Activated naive CD4-positive, alpha-beta T cell treated with anti-CD3 and anti-CD28 coated beads for 36 hours (primary cell): ENCODE measurements at regions not wholly inside any gene's neighbourhood (a gene's known extent, or its start where the extent isn't known, plus 50 kb on each side); places are given as distances from the start of the nearest gene placed in this dataset.

Experiments used
- CTCF ChIA-PET: fragments of 350-600 bp; sonication (Branson Sonifier 250); formaldehyde crosslinking; loops from one replicate; lab custom pipeline; 2021; ENCODE audit warnings: antibody characterized with exemption; lab: Charles Lee
- DNase-seq: peaks from one replicate; pipeline ENCODE4 v3.0.0-alpha.2; 2020
- H3K27ac Mint-ChIP-seq: one replicate; pipeline ENCODE4 v1.8.0; 2021; ENCODE audit warnings: mild to moderate bottlenecking, mixed read lengths
- H3K27me3 Mint-ChIP-seq: one replicate; pipeline ENCODE4 v1.8.0; 2021; ENCODE audit warnings: low read depth, mixed read lengths
- H3K36me3 Mint-ChIP-seq: one replicate; pipeline ENCODE4 v1.8.0; 2021; ENCODE audit warnings: low read depth, mixed read lengths
- H3K4me1 Mint-ChIP-seq: one replicate; pipeline ENCODE4 v1.8.0; 2021; ENCODE audit warnings: low read depth, mixed read lengths
- H3K4me3 Mint-ChIP-seq: one replicate; pipeline ENCODE4 v1.8.0; 2021; ENCODE audit warnings: mild to moderate bottlenecking, moderate library complexity, mixed read lengths
- H3K9me3 Mint-ChIP-seq: one replicate; pipeline ENCODE4 v1.8.0; 2021; ENCODE audit warnings: mixed read lengths
- intact Hi-C: fragments of 100-400 bp; cut with micrococcal nuclease; formaldehyde crosslinking; loops from one replicate; pipeline ENCODE4 v1.15.1; 2023

DNA sequence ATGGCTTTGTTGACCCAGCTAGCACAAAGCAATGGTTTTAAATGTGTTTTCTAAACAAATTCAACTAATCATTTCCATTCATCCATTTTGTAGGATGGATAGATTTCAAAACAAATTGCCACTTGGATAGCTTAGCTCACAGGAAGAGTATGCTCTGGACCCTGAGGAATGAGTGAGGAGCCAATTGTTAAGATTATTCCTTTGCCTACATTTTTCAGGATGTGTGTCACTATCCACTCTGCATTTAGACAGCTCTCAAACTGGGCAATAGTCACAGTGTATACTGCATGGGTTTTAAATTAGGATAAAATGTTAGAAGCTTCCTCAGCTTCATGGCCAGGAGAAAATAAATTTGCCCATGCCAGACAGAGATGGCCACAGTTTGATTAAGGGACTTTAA, 605.6 kb upstream of the TEX47 start:
- DNase-seq, result no peak
- H3K9me3 Mint-ChIP-seq, result no peaks in the 10 kb centered on the region
- CTCF ChIA-PET, result no interaction called here
- intact Hi-C loops, result no loop called here
- no peak overlapping the region for H3K27ac Mint-ChIP-seq
- no peak overlapping the region for H3K4me3 Mint-ChIP-seq
- H3K36me3 Mint-ChIP-seq, result no peaks in the 10 kb centered on the region
- H3K4me1 Mint-ChIP-seq, result peaks cover 3% of the 10 kb centered on the region
- H3K27me3 Mint-ChIP-seq, result no peaks in the 10 kb centered on the region

DNA sequence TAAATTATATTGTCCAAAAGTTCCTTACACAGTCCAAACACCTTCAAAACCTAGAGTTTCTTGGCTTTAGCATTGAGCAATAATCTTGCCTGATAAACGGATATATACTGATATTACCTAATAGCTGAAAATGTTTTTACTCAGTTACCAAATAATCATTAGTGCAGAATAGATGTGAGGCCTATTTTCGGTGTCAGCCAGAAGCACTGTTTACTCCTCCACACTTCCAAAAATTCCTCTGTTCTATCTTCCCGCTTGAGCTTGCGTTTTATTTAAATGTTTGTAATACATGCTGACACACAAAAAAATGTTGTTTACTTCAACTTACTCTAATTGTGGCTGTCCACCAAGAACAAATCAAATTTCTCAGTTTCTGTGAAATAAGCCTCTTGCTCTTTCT, 606.2 kb upstream of the TEX47 start:
- intact Hi-C loops, result no loop called here
- H3K36me3 Mint-ChIP-seq, result no peaks in the 10 kb centered on the region
- H3K27ac Mint-ChIP-seq, result no peak overlapping the region
- CTCF ChIA-PET, result no interaction called here
- no peak for DNase-seq
- H3K4me1 Mint-ChIP-seq, result peaks cover 3% of the 10 kb centered on the region
- no peaks in the 10 kb centered on the region for H3K9me3 Mint-ChIP-seq
- no peak overlapping the region for H3K4me3 Mint-ChIP-seq
- no peaks in the 10 kb centered on the region for H3K27me3 Mint-ChIP-seq

DNA sequence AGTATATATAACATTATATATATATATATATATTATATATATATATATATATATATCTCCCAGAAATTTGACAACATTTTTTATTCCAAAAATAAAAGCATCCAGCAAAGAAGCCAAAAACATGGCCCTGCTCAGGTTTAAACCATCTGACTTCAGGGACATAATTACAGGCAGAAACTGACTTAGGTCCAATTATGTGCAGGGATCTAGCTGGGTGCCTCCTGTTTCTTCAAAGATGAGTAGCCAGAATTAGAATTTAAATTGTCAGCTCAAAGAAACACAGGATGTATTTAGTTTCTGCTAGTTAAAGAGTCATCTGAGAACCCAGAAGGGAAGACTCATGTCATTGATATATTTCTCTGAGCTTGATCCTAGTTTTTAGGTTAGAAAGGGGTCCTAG, 656.4 kb upstream of the TEX47 start:
- Mint-ChIP-seq H3K4me1 (no peaks in the 10 kb centered on the region), H3K27ac (no peak overlapping the region), H3K36me3 (no peaks in the 10 kb centered on the region), H3K9me3 (peaks cover 1% of the 10 kb centered on the region), H3K4me3 (no peak overlapping the region), H3K27me3 (no peaks in the 10 kb centered on the region)
- intact Hi-C loops, result no loop called here
- CTCF ChIA-PET, result no interaction called here
- no peak for DNase-seq

DNA sequence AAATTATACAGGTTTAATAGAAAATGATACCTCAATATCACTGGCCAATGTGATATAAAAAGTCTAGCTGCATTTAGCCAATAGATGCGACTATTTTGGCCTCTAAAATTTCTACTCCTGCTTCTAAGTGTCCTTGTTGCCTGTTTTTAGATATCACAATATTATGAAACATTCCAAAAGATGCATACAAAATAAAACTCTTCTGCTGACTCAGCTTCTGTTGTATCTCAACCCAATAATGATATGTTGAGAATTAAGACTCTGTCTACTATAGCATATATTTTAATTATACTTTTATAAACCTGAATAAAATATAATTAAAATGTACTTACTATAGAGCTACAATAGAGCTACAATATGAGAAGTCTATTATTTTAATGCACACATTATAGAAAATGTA, 661.0 kb upstream of the TEX47 start:
- Mint-ChIP-seq H3K9me3 (no peaks in the 10 kb centered on the region), H3K27me3 (no peaks in the 10 kb centered on the region), H3K36me3 (no peaks in the 10 kb centered on the region), H3K4me3 (no peak overlapping the region), H3K4me1 (no peaks in the 10 kb centered on the region), H3K27ac (no peak overlapping the region)
- CTCF ChIA-PET, result no interaction called here
- no peak for DNase-seq
- intact Hi-C loops, result no loop called here

DNA sequence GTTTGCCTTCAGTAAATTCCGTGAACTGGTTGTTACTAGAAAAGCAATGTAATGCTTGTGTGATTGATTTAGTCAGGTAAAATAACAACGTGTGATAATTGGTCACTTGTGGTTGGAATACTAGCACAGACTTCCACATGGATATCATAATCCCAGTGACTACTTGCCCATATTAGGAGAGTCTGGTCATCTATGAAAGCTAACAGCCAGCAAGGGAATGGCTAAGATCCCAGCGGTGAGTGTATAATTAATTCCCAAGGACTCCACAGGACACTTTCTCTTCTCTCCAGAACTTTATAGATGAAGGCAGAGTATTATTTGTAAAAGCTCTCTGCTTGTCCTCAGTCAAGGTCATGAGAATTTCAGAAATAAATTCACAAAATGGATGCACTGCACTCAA, 662.6 kb upstream of the TEX47 start:
- Mint-ChIP-seq H3K4me1 (no peaks in the 10 kb centered on the region), H3K27me3 (no peaks in the 10 kb centered on the region), H3K9me3 (peaks cover 2% of the 10 kb centered on the region), H3K27ac (no peak overlapping the region), H3K4me3 (no peak overlapping the region), H3K36me3 (peaks cover 1% of the 10 kb centered on the region)
- DNase-seq, result no peak
- intact Hi-C loops, result no loop called here
- CTCF ChIA-PET, result interaction anchor here (0.6 kb wide), 1 partner anchor 719 kb away, joined by 4 read pairs; no protein-coding TSS in a partner anchor

DNA sequence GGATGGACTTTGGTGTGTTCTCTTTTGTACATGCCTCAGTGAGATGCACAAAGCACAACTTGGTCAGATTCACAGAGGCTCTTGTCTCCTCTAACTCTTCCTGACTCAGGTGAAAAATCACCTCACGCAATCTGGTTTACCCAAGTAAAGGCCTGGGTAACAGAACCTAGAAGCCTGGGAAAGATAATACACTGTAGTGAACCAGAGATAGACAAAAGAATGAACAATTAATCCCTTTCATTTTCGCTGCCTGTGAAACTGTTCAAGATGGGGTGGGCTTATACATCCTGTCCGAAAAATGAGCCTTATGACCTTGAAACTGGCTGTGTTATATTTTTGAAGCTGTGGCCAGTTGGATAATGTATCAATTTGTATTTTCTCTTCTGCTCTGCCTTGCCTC, 678.9 kb upstream of the TEX47 start:
- intact Hi-C loops, result no loop called here

DNA sequence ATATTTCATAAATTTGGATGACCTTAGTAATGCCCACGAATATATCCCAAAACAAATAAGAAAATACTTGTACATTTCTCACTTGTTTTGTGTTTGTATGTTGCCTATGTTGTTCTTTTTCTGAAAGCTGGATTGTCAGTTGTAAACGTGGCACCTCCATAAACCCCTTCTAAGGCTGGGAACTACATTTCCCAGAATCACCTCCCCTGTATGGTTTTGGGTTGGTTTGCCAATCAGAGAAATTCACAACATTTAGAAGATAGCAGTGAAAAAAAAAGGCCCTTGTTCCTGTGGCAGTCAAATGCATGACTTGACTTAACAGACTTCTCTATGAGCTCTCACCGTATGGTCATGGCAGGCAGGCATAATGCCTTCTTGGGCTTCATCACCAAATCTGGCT, 676.3 kb upstream of the STEAP1 start:
- Mint-ChIP-seq H3K27me3 (no peaks in the 10 kb centered on the region), H3K9me3 (no peaks in the 10 kb centered on the region), H3K4me3 (no peak overlapping the region), H3K27ac (no peak overlapping the region), H3K4me1 (peaks cover 3% of the 10 kb centered on the region), H3K36me3 (no peaks in the 10 kb centered on the region)
- intact Hi-C loops, result no loop called here
- CTCF ChIA-PET, result interaction anchor here (0.7 kb wide), 1 partner anchor 803 kb away, joined by 3 read pairs; no protein-coding TSS in a partner anchor
- no peak for DNase-seq

More for the DNA sequence above, 678.9 kb upstream of the TEX47 start:
- Mint-ChIP-seq H3K9me3 (peaks cover 6% of the 10 kb centered on the region), H3K27me3 (no peaks in the 10 kb centered on the region), H3K4me1 (peaks cover 3% of the 10 kb centered on the region), H3K4me3 (no peak overlapping the region), H3K27ac (no peak overlapping the region), H3K36me3 (peaks cover 2% of the 10 kb centered on the region)
- no peak for DNase-seq
- CTCF ChIA-PET, result no interaction called here

DNA sequence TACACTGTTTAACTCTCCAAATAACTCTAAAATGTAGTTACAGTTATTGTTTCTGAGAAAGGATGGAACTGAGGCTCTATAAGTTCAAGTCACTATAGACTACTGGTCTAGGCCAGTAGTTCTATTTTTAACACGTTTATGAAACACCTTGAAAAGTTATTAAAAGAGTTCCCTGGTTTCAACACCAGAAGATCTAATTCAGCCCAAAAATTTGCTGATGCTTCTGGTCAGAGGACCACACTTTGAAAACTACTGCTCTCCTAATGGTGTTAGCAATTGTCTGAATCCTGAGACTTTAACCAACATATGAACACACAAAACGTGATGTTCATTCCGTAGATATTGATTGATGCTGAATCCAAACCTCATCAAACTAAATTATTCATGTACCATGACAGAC, 658.6 kb upstream of the STEAP1 start:
- H3K9me3 Mint-ChIP-seq, result no peaks in the 10 kb centered on the region
- DNase-seq, result no peak
- intact Hi-C loops, result no loop called here
- H3K36me3 Mint-ChIP-seq, result no peaks in the 10 kb centered on the region
- CTCF ChIA-PET, result no interaction called here
- no peak overlapping the region for H3K27ac Mint-ChIP-seq
- H3K27me3 Mint-ChIP-seq, result no peaks in the 10 kb centered on the region
- peaks cover 3% of the 10 kb centered on the region for H3K4me1 Mint-ChIP-seq
- no peak overlapping the region for H3K4me3 Mint-ChIP-seq

DNA sequence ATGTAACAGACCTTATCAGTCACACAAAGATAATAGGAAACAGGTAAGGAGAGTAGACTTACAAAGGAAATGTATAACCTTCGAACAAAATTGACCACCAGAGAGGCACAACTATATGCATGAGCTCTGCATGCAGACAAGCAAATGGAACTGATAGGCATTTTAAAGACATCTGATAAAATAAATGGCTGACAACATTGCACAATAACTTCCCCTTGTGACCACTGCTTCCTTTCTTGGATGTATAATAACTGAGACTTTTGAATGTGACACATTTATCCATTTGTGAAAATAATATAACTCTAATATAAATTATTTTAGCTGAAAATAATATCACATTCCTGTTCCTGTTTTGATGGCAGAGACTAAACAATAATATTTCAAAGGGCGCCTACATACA, 654.2 kb upstream of the STEAP1 start:
- Mint-ChIP-seq H3K36me3 (no peaks in the 10 kb centered on the region), H3K4me1 (peaks cover 3% of the 10 kb centered on the region), H3K27ac (no peak overlapping the region), H3K9me3 (peaks cover 2% of the 10 kb centered on the region), H3K4me3 (no peak overlapping the region), H3K27me3 (no peaks in the 10 kb centered on the region)
- no peak for DNase-seq
- intact Hi-C loops, result no loop called here
- CTCF ChIA-PET, result no interaction called here

DNA sequence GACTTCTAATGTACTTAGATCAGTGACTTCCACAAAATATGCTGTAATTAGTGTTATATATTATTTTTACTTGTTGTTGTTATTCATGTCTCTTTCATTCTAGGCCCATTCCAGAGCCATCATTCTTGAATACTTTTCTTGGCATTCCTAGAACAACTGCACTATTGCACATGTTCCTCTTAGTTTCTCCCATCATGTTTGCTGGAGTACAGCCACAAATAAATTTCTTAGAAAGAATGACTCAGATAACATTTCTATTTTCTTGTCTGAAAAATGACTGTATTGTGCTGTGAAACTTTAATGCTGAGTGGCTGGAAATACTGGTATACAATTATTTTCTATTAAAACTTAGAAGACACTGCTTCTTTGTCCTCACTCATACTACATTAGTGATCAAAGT, 651.0 kb upstream of the STEAP1 start:
- Mint-ChIP-seq H3K4me3 (no peak overlapping the region), H3K4me1 (peaks cover 3% of the 10 kb centered on the region), H3K27me3 (no peaks in the 10 kb centered on the region), H3K36me3 (no peaks in the 10 kb centered on the region), H3K9me3 (peaks cover 2% of the 10 kb centered on the region), H3K27ac (no peak overlapping the region)
- CTCF ChIA-PET, result no interaction called here
- no peak for DNase-seq
- intact Hi-C loops, result no loop called here

DNA sequence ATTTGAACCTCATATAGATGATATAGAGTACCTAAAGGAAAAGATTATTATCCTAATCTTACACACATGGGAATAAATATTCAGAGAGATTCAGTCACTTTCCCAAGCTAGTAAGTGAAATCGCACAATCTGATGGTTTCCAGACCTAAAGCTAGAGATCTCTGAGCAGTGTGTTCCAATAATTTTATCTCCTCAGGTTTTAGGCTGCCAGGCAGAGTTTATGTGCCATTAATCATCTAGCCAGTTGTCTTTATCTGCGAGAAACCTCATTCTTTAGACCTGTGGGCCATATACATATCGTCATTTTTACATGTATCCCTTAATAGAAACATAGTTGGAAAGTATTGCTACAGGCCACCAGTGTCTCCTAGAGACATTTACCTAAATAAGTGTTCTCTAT, 647.2 kb upstream of the STEAP1 start:
- no peaks in the 10 kb centered on the region for H3K36me3 Mint-ChIP-seq
- CTCF ChIA-PET, result no interaction called here
- H3K27me3 Mint-ChIP-seq, result no peaks in the 10 kb centered on the region
- H3K4me1 Mint-ChIP-seq, result no peaks in the 10 kb centered on the region
- peaks cover 2% of the 10 kb centered on the region for H3K9me3 Mint-ChIP-seq
- DNase-seq, result no peak
- intact Hi-C loops, result no loop called here
- no peak overlapping the region for H3K27ac Mint-ChIP-seq
- H3K4me3 Mint-ChIP-seq, result no peak overlapping the region

DNA sequence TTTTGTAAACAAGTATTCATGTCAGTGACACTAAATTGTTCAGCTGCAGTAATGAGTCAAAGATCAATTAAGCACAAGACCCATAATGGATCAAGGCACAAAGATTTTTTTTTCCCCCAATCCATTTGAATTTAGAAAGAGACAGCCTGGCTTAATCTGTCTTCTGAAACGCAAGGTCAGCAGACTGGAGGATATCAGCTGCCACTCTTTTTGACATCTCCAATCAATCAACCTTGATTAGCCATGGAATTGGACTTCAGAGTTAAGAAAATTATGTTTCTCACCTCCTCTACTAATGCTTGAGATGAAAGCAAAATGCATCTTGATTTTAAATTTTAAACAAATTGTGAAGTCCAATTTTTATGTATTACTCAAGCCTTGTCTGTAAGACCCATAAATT, 642.4 kb upstream of the STEAP1 start:
- no peak overlapping the region for H3K27ac Mint-ChIP-seq
- no peak for DNase-seq
- no peaks in the 10 kb centered on the region for H3K27me3 Mint-ChIP-seq
- CTCF ChIA-PET, result no interaction called here
- no peaks in the 10 kb centered on the region for H3K4me1 Mint-ChIP-seq
- H3K9me3 Mint-ChIP-seq, result no peaks in the 10 kb centered on the region
- no peak overlapping the region for H3K4me3 Mint-ChIP-seq
- no peaks in the 10 kb centered on the region for H3K36me3 Mint-ChIP-seq
- intact Hi-C loops, result no loop called here

DNA sequence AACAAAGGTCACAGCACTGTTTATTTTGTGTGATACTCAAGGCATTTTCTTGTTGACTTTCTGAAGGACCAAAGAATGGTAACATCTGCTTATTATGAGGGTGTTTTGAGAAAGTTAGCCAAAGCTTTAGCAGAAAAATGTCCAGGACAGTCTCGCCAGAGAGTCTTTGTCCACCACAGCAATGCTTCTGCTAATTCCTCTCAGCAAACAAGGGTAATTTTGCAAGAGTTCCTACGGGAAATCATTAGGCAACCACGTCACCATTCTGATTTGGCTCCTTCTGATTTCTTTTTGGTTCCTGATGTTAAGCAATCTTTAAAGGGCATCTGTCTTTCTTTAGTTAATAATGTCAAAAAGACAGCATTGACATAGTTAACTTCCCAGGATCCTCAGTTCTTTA, 639.3 kb upstream of the STEAP1 start:
- Mint-ChIP-seq H3K4me3 (no peak overlapping the region), H3K9me3 (no peaks in the 10 kb centered on the region), H3K36me3 (no peaks in the 10 kb centered on the region), H3K27me3 (no peaks in the 10 kb centered on the region), H3K4me1 (no peaks in the 10 kb centered on the region), H3K27ac (no peak overlapping the region)
- CTCF ChIA-PET, result interaction anchor here (1.0 kb wide), 1 partner anchor 108 kb away, joined by 4 read pairs; no protein-coding TSS in a partner anchor
- DNase-seq, result no peak
- intact Hi-C loops, result no loop called here

DNA sequence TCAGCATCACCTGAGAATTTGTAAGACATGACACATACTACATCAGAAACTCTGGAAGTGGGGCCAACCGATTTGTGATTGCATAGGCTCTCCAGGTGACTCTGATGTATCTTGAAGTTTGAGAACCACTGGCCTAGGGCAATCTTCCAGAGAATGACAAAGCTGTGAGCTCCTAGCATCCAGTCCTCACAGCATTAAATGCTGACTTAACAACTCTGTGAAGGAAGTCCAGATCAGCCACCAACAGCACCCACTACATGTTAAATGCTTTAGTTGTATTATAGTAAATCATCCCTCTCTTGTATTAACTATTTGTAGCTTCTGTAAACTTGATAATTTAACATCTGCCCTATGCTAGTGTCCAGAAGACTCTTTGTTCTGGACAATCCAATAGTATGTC, 636.5 kb upstream of the STEAP1 start:
- intact Hi-C loops, result no loop called here
- no peak for DNase-seq
- Mint-ChIP-seq H3K27me3 (no peaks in the 10 kb centered on the region), H3K9me3 (peaks cover 3% of the 10 kb centered on the region), H3K4me3 (no peak overlapping the region), H3K27ac (no peak overlapping the region), H3K4me1 (no peaks in the 10 kb centered on the region), H3K36me3 (no peaks in the 10 kb centered on the region)
- CTCF ChIA-PET, result interaction anchor here (0.7 kb wide), 1 partner anchor 105 kb away, joined by 4 read pairs; no protein-coding TSS in a partner anchor
